ENCODE measurements at regions not wholly inside any gene's neighbourhood (a gene's known extent, or its start where the extent isn't known, plus 50 kb on each side); places are given as distances from the start of the nearest gene placed in this dataset.

DNA sequence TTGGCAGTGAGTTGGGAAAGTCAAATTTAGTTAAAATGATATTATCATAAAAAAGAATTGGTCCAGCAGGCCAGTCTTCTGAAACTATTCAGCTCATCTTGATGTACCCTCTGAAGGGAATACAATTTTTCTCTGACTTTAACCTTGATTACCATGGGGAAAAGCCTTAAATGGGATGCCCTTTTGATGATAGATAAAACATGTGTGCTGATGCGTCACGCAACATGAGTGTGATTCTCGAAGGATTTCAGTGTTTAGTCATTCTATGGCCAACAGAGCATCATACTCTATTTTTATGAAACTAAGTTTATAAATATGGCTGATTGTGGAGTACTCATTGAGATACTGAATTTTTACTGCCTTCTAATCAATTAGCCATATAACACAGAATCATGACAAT is 171.5 kb downstream of the ZNF281 start:
- H3K4me2 ChIP-seq (ENCODE audit: insufficient read depth, low read length) = no peak overlapping the region
- no peak for DNase-seq
- H3K9ac ChIP-seq (ENCODE audit: low read depth, low read length) = no peak overlapping the region
- no peaks in the 10 kb centered on the region for H3K36me3 ChIP-seq (ENCODE audit: insufficient read depth, low read length)
- no peaks in the 10 kb centered on the region for H3K9me3 ChIP-seq (ENCODE audit: insufficient read depth, low read length, severe bottlenecking)
- no peak overlapping the region for H2AFZ ChIP-seq (ENCODE audit: low read depth, low read length)
- H3K27me3 ChIP-seq (ENCODE audit: insufficient read depth, low read length, poor library complexity) = peaks cover 23% of the 10 kb centered on the region
- no peak for ATAC-seq (ENCODE audit: insufficient read depth, low read depth)
- no peaks in the 10 kb centered on the region for H3K4me1 ChIP-seq (ENCODE audit: insufficient read depth, low read length)
- no peak for TF ChIP-seq EZH2 (IDR thresholded peaks at IDR 0.05; ENCODE audit: borderline replicate concordance, low read depth, low read length, severe bottlenecking)
- TF ChIP-seq, protein P1, sequence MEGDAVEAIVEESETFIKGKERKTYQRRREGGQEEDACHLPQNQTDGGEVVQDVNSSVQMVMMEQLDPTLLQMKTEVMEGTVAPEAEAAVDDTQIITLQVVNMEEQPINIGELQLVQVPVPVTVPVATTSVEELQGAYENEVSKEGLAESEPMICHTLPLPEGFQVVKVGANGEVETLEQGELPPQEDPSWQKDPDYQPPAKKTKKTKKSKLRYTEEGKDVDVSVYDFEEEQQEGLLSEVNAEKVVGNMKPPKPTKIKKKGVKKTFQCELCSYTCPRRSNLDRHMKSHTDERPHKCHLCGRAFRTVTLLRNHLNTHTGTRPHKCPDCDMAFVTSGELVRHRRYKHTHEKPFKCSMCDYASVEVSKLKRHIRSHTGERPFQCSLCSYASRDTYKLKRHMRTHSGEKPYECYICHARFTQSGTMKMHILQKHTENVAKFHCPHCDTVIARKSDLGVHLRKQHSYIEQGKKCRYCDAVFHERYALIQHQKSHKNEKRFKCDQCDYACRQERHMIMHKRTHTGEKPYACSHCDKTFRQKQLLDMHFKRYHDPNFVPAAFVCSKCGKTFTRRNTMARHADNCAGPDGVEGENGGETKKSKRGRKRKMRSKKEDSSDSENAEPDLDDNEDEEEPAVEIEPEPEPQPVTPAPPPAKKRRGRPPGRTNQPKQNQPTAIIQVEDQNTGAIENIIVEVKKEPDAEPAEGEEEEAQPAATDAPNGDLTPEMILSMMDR (IDR thresholded peaks at IDR 0.05; ENCODE audit: borderline replicate concordance, extremely low read depth, low read length, poor library complexity, severe bottlenecking) = no peak
- no peak overlapping the region for H3K27ac ChIP-seq (ENCODE audit: low read length)
- no peaks in the 10 kb centered on the region for H3K79me2 ChIP-seq (ENCODE audit: insufficient read depth, low read length)
- H3K4me3 ChIP-seq (ENCODE audit: low read depth in 1 of 2, low read length in 2 of 2) = no peak overlapping the region
- no peaks in the 10 kb centered on the region for H4K20me1 ChIP-seq (ENCODE audit: insufficient read depth, low read length)

DNA sequence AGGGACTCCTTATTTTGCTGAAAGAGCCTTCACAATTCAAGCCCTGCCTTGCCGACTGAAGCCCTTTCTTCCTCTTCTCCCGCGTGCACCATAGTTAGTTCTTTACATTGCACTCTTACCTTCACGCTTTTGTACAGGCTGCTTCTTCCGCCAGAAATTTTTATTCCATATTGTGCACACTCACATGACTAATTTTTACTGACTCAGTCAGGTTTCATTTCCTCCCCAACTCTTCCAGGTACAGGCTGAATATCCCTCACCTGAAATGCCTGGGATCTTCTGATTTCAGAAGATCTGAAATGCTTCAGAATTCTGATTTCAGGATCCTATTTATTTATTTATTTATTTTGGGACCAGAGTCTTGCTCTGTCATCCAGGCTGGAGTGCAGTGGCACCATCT is 172.8 kb downstream of the ZNF281 start:
- Histone ChIP-seq H3K4me2 (ENCODE audit: insufficient read depth, low read length) (no peak overlapping the region), H3K9ac (ENCODE audit: low read depth, low read length) (no peak overlapping the region), H3K9me3 (ENCODE audit: insufficient read depth, low read length, severe bottlenecking) (no peaks in the 10 kb centered on the region), H3K4me3 (ENCODE audit: low read depth in 1 of 2, low read length in 2 of 2) (no peak overlapping the region), H3K36me3 (ENCODE audit: insufficient read depth, low read length) (no peaks in the 10 kb centered on the region), H4K20me1 (ENCODE audit: insufficient read depth, low read length) (no peaks in the 10 kb centered on the region), H3K4me1 (ENCODE audit: insufficient read depth, low read length) (no peaks in the 10 kb centered on the region), H3K27ac (ENCODE audit: low read length) (no peak overlapping the region), H2AFZ (ENCODE audit: low read depth, low read length) (no peak overlapping the region), H3K27me3 (ENCODE audit: insufficient read depth, low read length, poor library complexity) (peaks cover 21% of the 10 kb centered on the region), H3K79me2 (ENCODE audit: insufficient read depth, low read length) (no peaks in the 10 kb centered on the region)
- DNase-seq = no peak
- TF ChIP-seq, protein P1 (IDR thresholded peaks at IDR 0.05; ENCODE audit: borderline replicate concordance, extremely low read depth, low read length, poor library complexity, severe bottlenecking) = no peak
- TF ChIP-seq EZH2 (IDR thresholded peaks at IDR 0.05; ENCODE audit: borderline replicate concordance, low read depth, low read length, severe bottlenecking) = no peak
- ATAC-seq (ENCODE audit: insufficient read depth, low read depth) = no peak

DNA sequence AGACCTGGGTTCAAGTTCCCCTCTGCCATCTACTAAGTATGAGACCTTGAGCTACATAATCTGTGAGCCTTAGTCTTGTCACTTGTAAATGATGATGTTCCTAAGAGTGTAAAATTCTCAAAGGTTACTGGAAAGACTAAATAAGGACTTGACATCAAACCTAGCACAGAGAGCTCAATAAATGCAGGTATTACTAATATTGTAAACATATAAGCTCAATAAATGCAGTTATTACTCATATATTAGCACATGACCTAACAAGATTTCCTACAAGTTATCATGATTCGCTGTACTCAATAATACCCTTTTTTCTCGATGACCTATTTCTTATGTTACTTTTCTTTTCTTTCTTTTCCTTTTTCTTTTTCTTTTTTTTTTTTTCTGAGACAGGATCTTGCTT is 174.9 kb downstream of the ZNF281 start:
- H4K20me1 ChIP-seq (ENCODE audit: insufficient read depth, low read length) = no peaks in the 10 kb centered on the region
- no peak for DNase-seq
- H3K36me3 ChIP-seq (ENCODE audit: insufficient read depth, low read length) = no peaks in the 10 kb centered on the region
- H3K9me3 ChIP-seq (ENCODE audit: insufficient read depth, low read length, severe bottlenecking) = no peaks in the 10 kb centered on the region
- no peak for ATAC-seq (ENCODE audit: insufficient read depth, low read depth)
- H2AFZ ChIP-seq (ENCODE audit: low read depth, low read length) = no peak overlapping the region
- no peak for TF ChIP-seq EZH2 (IDR thresholded peaks at IDR 0.05; ENCODE audit: borderline replicate concordance, low read depth, low read length, severe bottlenecking)
- TF ChIP-seq, protein P1 (IDR thresholded peaks at IDR 0.05; ENCODE audit: borderline replicate concordance, extremely low read depth, low read length, poor library complexity, severe bottlenecking) = no peak
- peaks cover 17% of the 10 kb centered on the region for H3K27me3 ChIP-seq (ENCODE audit: insufficient read depth, low read length, poor library complexity)
- no peak overlapping the region for H3K4me2 ChIP-seq (ENCODE audit: insufficient read depth, low read length)
- H3K4me3 ChIP-seq (ENCODE audit: low read depth in 1 of 2, low read length in 2 of 2) = no peak overlapping the region
- H3K9ac ChIP-seq (ENCODE audit: low read depth, low read length) = no peak overlapping the region
- H3K4me1 ChIP-seq (ENCODE audit: insufficient read depth, low read length) = no peaks in the 10 kb centered on the region
- H3K27ac ChIP-seq (ENCODE audit: low read length) = no peak overlapping the region
- H3K79me2 ChIP-seq (ENCODE audit: insufficient read depth, low read length) = no peaks in the 10 kb centered on the region

DNA sequence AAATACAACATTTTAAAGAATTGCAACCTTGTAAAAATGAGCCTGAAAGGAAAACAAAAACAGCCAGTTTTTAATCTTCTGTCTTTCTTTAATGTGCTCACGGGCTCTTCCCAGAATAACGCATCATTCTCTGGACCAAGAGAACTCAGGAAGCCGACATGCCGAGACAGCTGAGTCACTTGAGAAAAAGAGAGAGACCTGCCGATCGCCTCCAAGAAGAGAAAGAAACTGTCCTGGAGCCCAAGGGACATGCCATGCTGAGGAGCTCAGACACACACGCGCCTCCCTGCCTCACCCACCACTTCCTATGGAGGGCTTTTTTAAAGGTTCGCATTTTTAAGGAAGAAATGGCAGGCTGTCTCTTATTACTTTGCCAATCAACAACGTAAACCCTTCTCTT is 176.4 kb downstream of the ZNF281 start:
- no peak overlapping the region for H2AFZ ChIP-seq (ENCODE audit: low read depth, low read length)
- no peak overlapping the region for H3K9ac ChIP-seq (ENCODE audit: low read depth, low read length)
- no peaks in the 10 kb centered on the region for H3K4me1 ChIP-seq (ENCODE audit: insufficient read depth, low read length)
- no peak for DNase-seq
- H3K27ac ChIP-seq (ENCODE audit: low read length) = no peak overlapping the region
- H3K4me2 ChIP-seq (ENCODE audit: insufficient read depth, low read length) = no peak overlapping the region
- no peaks in the 10 kb centered on the region for H4K20me1 ChIP-seq (ENCODE audit: insufficient read depth, low read length)
- peaks cover 15% of the 10 kb centered on the region for H3K27me3 ChIP-seq (ENCODE audit: insufficient read depth, low read length, poor library complexity)
- no peaks in the 10 kb centered on the region for H3K79me2 ChIP-seq (ENCODE audit: insufficient read depth, low read length)
- no peak for ATAC-seq (ENCODE audit: insufficient read depth, low read depth)
- H3K9me3 ChIP-seq (ENCODE audit: insufficient read depth, low read length, severe bottlenecking) = no peaks in the 10 kb centered on the region
- no peaks in the 10 kb centered on the region for H3K36me3 ChIP-seq (ENCODE audit: insufficient read depth, low read length)
- TF ChIP-seq, protein P1 (IDR thresholded peaks at IDR 0.05; ENCODE audit: borderline replicate concordance, extremely low read depth, low read length, poor library complexity, severe bottlenecking) = no peak
- no peak for TF ChIP-seq EZH2 (IDR thresholded peaks at IDR 0.05; ENCODE audit: borderline replicate concordance, low read depth, low read length, severe bottlenecking)
- no peak overlapping the region for H3K4me3 ChIP-seq (ENCODE audit: low read depth in 1 of 2, low read length in 2 of 2)
